Fibroblast of lung (primary cell): ENCODE measurements at regions not wholly inside any gene's neighbourhood (a gene's known extent, or its start where the extent isn't known, plus 50 kb on each side); places are given as distances from the start of the nearest gene placed in this dataset.

Experiments
- DNase-seq, 2 donors: peaks; one replicate each; pipeline versions ENCODE4 v3.0.0 to v3.0.0-alpha.2; 2010; ENCODE audit warnings: low read depth in 2 of 2
- H2AFZ ChIP-seq: 2 replicates; pipeline ENCODE4 v1.5.1; 2012; ENCODE audit warnings: low read length, control low read depth, inconsistent platforms
- H3K27ac ChIP-seq: 2 replicates; pipeline ENCODE4 v1.5.1; 2011; ENCODE audit warnings: low read length, control low read depth; ENCODE audit not compliant: insufficient read depth
- H3K27me3 ChIP-seq: 2 replicates; pipeline ENCODE4 v1.5.1; 2011; ENCODE audit warnings: mild to moderate bottlenecking, low read length; ENCODE audit not compliant: control insufficient read depth, insufficient read depth
- H3K36me3 ChIP-seq: 2 replicates; pipeline ENCODE4 v1.5.1; 2011; ENCODE audit warnings: low read length; ENCODE audit not compliant: control insufficient read depth, insufficient read depth
- H3K4me1 ChIP-seq: 2 replicates; pipeline ENCODE4 v1.5.1; 2011; ENCODE audit warnings: low read length; ENCODE audit not compliant: control insufficient read depth, insufficient read depth; ENCODE audit errors: extremely low read depth
- H3K4me2 ChIP-seq: 2 replicates; pipeline ENCODE4 v1.5.1; 2011; ENCODE audit warnings: low read length, control low read depth; ENCODE audit not compliant: insufficient read depth; ENCODE audit errors: extremely low read depth
- H3K4me3 ChIP-seq, 4 experiments: fragments of 200-600 bp in 1 of 4; sonication (generic) in 1 of 4; replicated peaks in 1 of 4; 2 replicates each; pipeline ENCODE4 v1.5.1; 2011 to 2016; ENCODE audit warnings: low read length in 4 of 4, low read depth in 3 of 4, mild to moderate bottlenecking in 3 of 4, control low read depth in 2 of 4, inconsistent platforms in 1 of 4, mixed read lengths in 1 of 4; ENCODE audit not compliant: insufficient read depth in 1 of 4; ENCODE audit errors: control extremely low read depth in 1 of 4
- H3K79me2 ChIP-seq: 2 replicates; pipeline ENCODE4 v1.5.1; 2012; ENCODE audit warnings: mild to moderate bottlenecking, low read length, inconsistent platforms; ENCODE audit not compliant: control insufficient read depth, insufficient read depth
- H3K9ac ChIP-seq: 2 replicates; pipeline ENCODE4 v1.5.1; 2011; ENCODE audit warnings: mild to moderate bottlenecking, low read length, control low read depth; ENCODE audit not compliant: insufficient read depth
- H3K9me3 ChIP-seq: 2 replicates; pipeline ENCODE4 v1.5.1; 2012; ENCODE audit warnings: low read depth, low read length; ENCODE audit not compliant: control insufficient read depth, insufficient read depth
- H4K20me1 ChIP-seq: 2 replicates; pipeline ENCODE4 v1.5.1; 2011; ENCODE audit warnings: low read length; ENCODE audit not compliant: control insufficient read depth, insufficient read depth; ENCODE audit errors: extremely low read depth
- CTCF ChIP-seq, 2 donors: IDR thresholded peaks in 1 of 2; conservative IDR thresholded peaks in 1 of 2; 1 replicate in 1 of 2; 2 replicates in 1 of 2; pipeline ENCODE4 v1.5.1; 2011 to 2012; ENCODE audit warnings: low read length in 2 of 2, control low read depth in 1 of 2, inconsistent platforms in 1 of 2, low read depth in 1 of 2, mild to moderate bottlenecking in 1 of 2
- EZH2 ChIP-seq: IDR thresholded peaks from 2 replicates; pipeline ENCODE4 v1.5.1; 2012; ENCODE audit warnings: low read length, control low read depth, mild to moderate bottlenecking; ENCODE audit errors: missing control alignments

GRCh38 chr12:69087986-69088385 is 151.4 kb upstream of the CPSF6 start:
- no peaks in the 10 kb centered on the region for H4K20me1 ChIP-seq
- no peak overlapping the region for H3K4me2 ChIP-seq
- H3K79me2 ChIP-seq = no peaks in the 10 kb centered on the region
- no peak overlapping the region for H3K9ac ChIP-seq
- H3K4me3 ChIP-seq = no peak overlapping the region
- no peak overlapping the region for H2AFZ ChIP-seq
- TF ChIP-seq EZH2 = no peak
- H3K36me3 ChIP-seq = no peaks in the 10 kb centered on the region
- H3K9me3 ChIP-seq = no peaks in the 10 kb centered on the region
- no peaks in the 10 kb centered on the region for H3K4me1 ChIP-seq
- DNase-seq = no peak
- H3K27me3 ChIP-seq = no peaks in the 10 kb centered on the region
- no peak overlapping the region for H3K27ac ChIP-seq

- H3K9me3 ChIP-seq = no peaks in the 10 kb centered on the region
- H3K9ac ChIP-seq = no peak overlapping the region
- DNase-seq = no peak
- H3K4me1 ChIP-seq = no peaks in the 10 kb centered on the region
- no peaks in the 10 kb centered on the region for H3K79me2 ChIP-seq
- no peaks in the 10 kb centered on the region for H3K27me3 ChIP-seq
- no peak overlapping the region for H3K4me3 ChIP-seq
- TF ChIP-seq EZH2 = no peak
- TF ChIP-seq CTCF (conservative IDR thresholded peaks at IDR 0.05 in 1 of 2, IDR thresholded peaks at IDR 0.05 in 1 of 2; ENCODE audit: low read depth in 1 of 2, low read length in 2 of 2) = no peak
- H3K4me2 ChIP-seq = no peak overlapping the region
- no peak overlapping the region for H2AFZ ChIP-seq
- no peaks in the 10 kb centered on the region for H4K20me1 ChIP-seq
- H3K27ac ChIP-seq = no peak overlapping the region
- no peaks in the 10 kb centered on the region for H3K36me3 ChIP-seq
Observed at GRCh38 chr12:69090722-69091121, 148.6 kb upstream of the CPSF6 start.

GRCh38 chr12:69091442-69092017 is 147.8 kb upstream of the CPSF6 start:
- no peak overlapping the region for H3K9ac ChIP-seq
- H4K20me1 ChIP-seq = no peaks in the 10 kb centered on the region
- peak in 1 of 2 donors; percentile 20 for DNase-seq
- H3K27me3 ChIP-seq = no peaks in the 10 kb centered on the region
- no peaks in the 10 kb centered on the region for H3K4me1 ChIP-seq
- H3K4me2 ChIP-seq = no peak overlapping the region
- no peak for TF ChIP-seq EZH2
- no peak for TF ChIP-seq CTCF (conservative IDR thresholded peaks at IDR 0.05 in 1 of 2, IDR thresholded peaks at IDR 0.05 in 1 of 2; ENCODE audit: low read depth in 1 of 2, low read length in 2 of 2)
- no peak overlapping the region for H3K4me3 ChIP-seq
- no peaks in the 10 kb centered on the region for H3K79me2 ChIP-seq
- H3K9me3 ChIP-seq = no peaks in the 10 kb centered on the region
- H3K36me3 ChIP-seq = no peaks in the 10 kb centered on the region
- no peak overlapping the region for H3K27ac ChIP-seq
- H2AFZ ChIP-seq = no peak overlapping the region
